IMR-90 (cell line): ENCODE measurements at regions not wholly inside any gene's neighbourhood (a gene's known extent, or its start where the extent isn't known, plus 50 kb on each side); places are given as distances from the start of the nearest gene placed in this dataset.

Experiments used
- ATAC-seq: fragments of 200-7000 bp; cut with Tn5 transposase; 2 replicates; pipeline ENCODE4 v1.9.1; 2020; ENCODE audit warnings: low read depth, mild to moderate bottlenecking, moderate library complexity
- BruUV-seq: library from RNA; stranded (reverse); fragments of 400-500 nt; replicated peaks from 2 replicates; lab custom pipeline; 2021; lab: Mats Ljungman, UMichigan
- CTCF ChIA-PET: fragments of 300-600 bp; formaldehyde crosslinking; extraction: SDS; loops from one replicate; lab custom pipeline; 2021; ENCODE audit warnings: antibody characterized with exemption; lab: Yijun Ruan, JAX
- POLR2A ChIA-PET: fragments of 300-600 bp; sonication (Branson Sonifier 250); formaldehyde crosslinking; loops from one replicate; lab custom pipeline; 2022; ENCODE audit warnings: antibody characterized with exemption; ENCODE audit not compliant: unreplicated experiment; lab: Charles Lee
- DNase-seq: peaks from one replicate; pipeline ENCODE4 v3.0.0; 2013
- H2AFZ ChIP-seq: replicated peaks from 2 replicates; pipeline ENCODE3; 2013; ENCODE audit warnings: low read length, mild to moderate bottlenecking; ENCODE audit not compliant: poor library complexity
- H2AK5ac ChIP-seq: 2 replicates; pipeline ENCODE4 v1.6.1; 2013; ENCODE audit warnings: low read depth, low read length, inconsistent platforms
- H2AK9ac ChIP-seq: replicated peaks from 2 replicates; pipeline ENCODE3; 2013; ENCODE audit warnings: mild to moderate bottlenecking, low read depth, low read length, moderate library complexity; ENCODE audit not compliant: poor library complexity
- H2BK120ac ChIP-seq: 2 replicates; pipeline ENCODE4 v1.6.1; 2013; ENCODE audit warnings: low read depth, low read length, inconsistent platforms
- H2BK15ac ChIP-seq: 3 replicates; pipeline ENCODE4 v1.6.1; 2013; ENCODE audit warnings: low read depth, low read length, inconsistent platforms
- H2BK20ac ChIP-seq: 2 replicates; pipeline ENCODE4 v1.6.1; 2013; ENCODE audit warnings: low read depth, mild to moderate bottlenecking, inconsistent platforms, low read length, moderate library complexity
- H2BK5ac ChIP-seq: 2 replicates; pipeline ENCODE4 v1.6.1; 2013; ENCODE audit warnings: mild to moderate bottlenecking, low read depth, low read length, inconsistent platforms; ENCODE audit not compliant: poor library complexity, severe bottlenecking
- H3K14ac ChIP-seq: replicated peaks from 2 replicates; pipeline ENCODE4 v1.6.1; 2013; ENCODE audit warnings: low read depth, low read length, inconsistent platforms
- H3K18ac ChIP-seq: 2 replicates; pipeline ENCODE4 v1.6.1; 2013; ENCODE audit warnings: low read depth, low read length, control low read depth
- H3K23ac ChIP-seq: 2 replicates; pipeline ENCODE4 v1.6.1; 2013; ENCODE audit warnings: low read depth, low read length, inconsistent platforms
- H3K27ac ChIP-seq: 2 replicates; pipeline ENCODE4 v1.5.1; 2013; ENCODE audit warnings: mild to moderate bottlenecking, control low read depth, low read length; ENCODE audit not compliant: insufficient read depth
- H3K27me3 ChIP-seq: 2 replicates; pipeline ENCODE4 v1.6.1; 2013; ENCODE audit warnings: low read length; ENCODE audit not compliant: control insufficient read depth, insufficient read depth
- H3K36me3 ChIP-seq: 2 replicates; pipeline ENCODE4 v1.6.1; 2013; ENCODE audit warnings: low read length, mixed read lengths; ENCODE audit not compliant: control insufficient read depth, insufficient read depth
- H3K4ac ChIP-seq: 2 replicates; pipeline ENCODE4 v1.6.1; 2013; ENCODE audit warnings: low read depth, low read length, inconsistent platforms
- H3K4me1 ChIP-seq: 2 replicates; pipeline ENCODE4 v1.6.1; 2013; ENCODE audit warnings: low read length, mixed read lengths; ENCODE audit not compliant: control insufficient read depth, insufficient read depth
- H3K4me2 ChIP-seq: 2 replicates; pipeline ENCODE4 v1.6.1; 2013; ENCODE audit warnings: low read depth, mild to moderate bottlenecking, control low read depth, low read length, moderate library complexity
- H3K4me3 ChIP-seq: 2 replicates; pipeline ENCODE4 v1.5.1; 2013; ENCODE audit warnings: low read depth, mild to moderate bottlenecking, control low read depth, low read length, moderate library complexity; ENCODE audit not compliant: insufficient read depth
- H3K56ac ChIP-seq: 2 replicates; pipeline ENCODE4 v1.6.1; 2013; ENCODE audit warnings: low read length, inconsistent platforms; ENCODE audit not compliant: insufficient read depth; ENCODE audit errors: extremely low read depth
- H3K79me1 ChIP-seq, 2 experiments: 2 replicates each; pipeline ENCODE4 v1.6.1; 2013; ENCODE audit warnings: low read length in 2 of 2, inconsistent platforms in 1 of 2, low read depth in 1 of 2
- H3K9ac ChIP-seq: 2 replicates; pipeline ENCODE4 v1.6.1; 2013; ENCODE audit warnings: low read depth, low read length, control low read depth
- H3K9me1 ChIP-seq: 2 replicates; pipeline ENCODE4 v1.6.1; 2013; ENCODE audit warnings: low read length, inconsistent platforms; ENCODE audit not compliant: insufficient read depth
- H3K9me3 ChIP-seq: 2 replicates; pipeline ENCODE4 v1.6.1; 2013; ENCODE audit warnings: low read length; ENCODE audit not compliant: control insufficient read depth, insufficient read depth
- H4K20me1 ChIP-seq: 2 replicates; pipeline ENCODE4 v1.6.1; 2013; ENCODE audit warnings: low read length, inconsistent platforms; ENCODE audit not compliant: insufficient read depth
- H4K5ac ChIP-seq: 2 replicates; pipeline ENCODE4 v1.6.1; 2013; ENCODE audit warnings: mild to moderate bottlenecking, low read depth, low read length, control low read depth
- H4K8ac ChIP-seq, 2 experiments: 2 replicates each; pipeline ENCODE4 v1.6.1; 2013; ENCODE audit warnings: low read depth in 2 of 2, low read length in 2 of 2, control low read depth in 1 of 2, inconsistent platforms in 1 of 2
- H4K91ac ChIP-seq: 2 replicates; pipeline ENCODE4 v1.6.1; 2013; ENCODE audit warnings: low read depth, low read length, inconsistent platforms; ENCODE audit not compliant: insufficient read depth
- CEBPB ChIP-seq: IDR thresholded peaks from 2 replicates; pipeline ENCODE4 v1.6.1; 2012; ENCODE audit warnings: low read depth, low read length, improper control_type of control experiment
- CHD1 ChIP-seq: IDR thresholded peaks from 2 replicates; pipeline ENCODE4 v1.6.1; 2012; ENCODE audit warnings: low read depth, low read length, improper control_type of control experiment
- CTCF ChIP-seq: conservative IDR thresholded peaks from 2 replicates; pipeline ENCODE4 v1.5.1; 2012; ENCODE audit warnings: mild to moderate bottlenecking, low read depth, low read length, improper control_type of control experiment
- ELK1 ChIP-seq: fragments of 150-350 bp; IDR thresholded peaks from 2 replicates; pipeline ENCODE4 v1.6.1; 2016; ENCODE audit warnings: low read depth, mild to moderate bottlenecking, low read length, moderate library complexity, borderline replicate concordance
- FOS ChIP-seq: fragments of 150-350 bp; IDR thresholded peaks from 2 replicates; pipeline ENCODE4 v1.6.1; 2016; ENCODE audit warnings: low read depth, low read length
- MAFK ChIP-seq: IDR thresholded peaks from 2 replicates; pipeline ENCODE4 v1.6.1; 2012; ENCODE audit warnings: low read depth, low read length, improper control_type of control experiment
- MXI1 ChIP-seq: IDR thresholded peaks from 2 replicates; pipeline ENCODE4 v1.6.1; 2012; ENCODE audit warnings: low read depth, mild to moderate bottlenecking, low read length, moderate library complexity, borderline replicate concordance
- POLR2A ChIP-seq: IDR thresholded peaks from 2 replicates; pipeline ENCODE4 v1.6.1; 2012; ENCODE audit warnings: mild to moderate bottlenecking, low read depth, low read length
- RAD21 ChIP-seq: IDR thresholded peaks from 2 replicates; pipeline ENCODE4 v1.6.1; 2012; ENCODE audit warnings: low read length, improper control_type of control experiment
- RCOR1 ChIP-seq: IDR thresholded peaks from 2 replicates; pipeline ENCODE4 v1.6.1; 2012; ENCODE audit warnings: mild to moderate bottlenecking, low read length, improper control_type of control experiment; ENCODE audit not compliant: insufficient replicate concordance
- RFX5 ChIP-seq: IDR thresholded peaks from 2 replicates; pipeline ENCODE4 v1.8.0; 2012; ENCODE audit warnings: low read depth, mild to moderate bottlenecking, low read length, moderate library complexity
- USF2 ChIP-seq: fragments of 150-350 bp; IDR thresholded peaks from 2 replicates; pipeline ENCODE4 v1.6.1; 2017; ENCODE audit warnings: mild to moderate bottlenecking, antibody characterized with exemption, low read length, low read depth
- WGBS, 2 experiments: methylation state at CpG; one replicate each; pipeline versions ENCODE4 v1.1.5 to v1.1.7; 2013; ENCODE audit warnings: missing lambda C conversion rate in 2 of 2; ENCODE audit not compliant: insufficient read length in 1 of 2; ENCODE audit errors: extremely low coverage in 2 of 2; 5-methylcytosine and 5-hydroxymethylcytosine counted together
- dilution Hi-C: fragments of 300-500 bp; cut with HindIII; formaldehyde crosslinking; loops from one replicate; pipeline ENCODE4 v1.14.3; 2018; ENCODE audit warnings: low sequenced_read_pairs; ENCODE audit not compliant: unreplicated experiment
- in situ Hi-C: fragments of 300-500 bp; cut with MboI; formaldehyde crosslinking; loops from 3 replicates; pipeline ENCODE4 v1.14.3; 2019; ENCODE audit warnings: low sequenced_read_pairs, inconsistent platforms, mixed read lengths
- intact Hi-C: fragments of 100-400 bp; cut with micrococcal nuclease; formaldehyde crosslinking; loops from 2 replicates; pipeline ENCODE4 v1.10.0; 2022

- DNase-seq (no peak), ATAC-seq (no peak)
- no peak overlapping the region for H2BK120ac ChIP-seq
- in situ Hi-C loops (no loop called here), intact Hi-C loops (no loop called here), dilution Hi-C loops (no loop called here)
- no peak overlapping the region for H3K56ac ChIP-seq
- H4K8ac ChIP-seq, result no peak overlapping the region
- no peaks in the 10 kb centered on the region for H3K27me3 ChIP-seq
- no peak overlapping the region for H4K5ac ChIP-seq
- H3K27ac ChIP-seq, result no peak overlapping the region
- H2BK20ac ChIP-seq, result no peak overlapping the region
- no peak overlapping the region for H4K91ac ChIP-seq
- POLR2A ChIA-PET, result no interaction called here
- H3K36me3 ChIP-seq, result no peaks in the 10 kb centered on the region
- H3K18ac ChIP-seq, result no peak overlapping the region
- TF ChIP-seq MAFK (no peak), RFX5 (no peak), USF2 (no peak), ELK1 (no peak), RCOR1 (no peak), RAD21 (no peak), CEBPB (no peak), MXI1 (no peak), CTCF (no peak), CHD1 (no peak), POLR2A (no peak), FOS (no peak)
- no peak overlapping the region for H2AK5ac ChIP-seq
- H3K4me1 ChIP-seq, result no peaks in the 10 kb centered on the region
- H3K9me1 ChIP-seq, result no peaks in the 10 kb centered on the region
- no peak overlapping the region for H2AFZ ChIP-seq
- no TSS peak for BruUV-seq
- no peak overlapping the region for H2BK5ac ChIP-seq
- no peaks in the 10 kb centered on the region for H4K20me1 ChIP-seq
- H3K4me3 ChIP-seq, result no peak overlapping the region
- no peaks in the 10 kb centered on the region for H3K79me1 ChIP-seq
- H3K23ac ChIP-seq, result no peak overlapping the region
- no CpG with 5 or more reads among the region's 4 CpGs for WGBS, 2 experiments
- H3K9me3 ChIP-seq, result 0 out of 2 replicates have a peak, but pooled peaks cover 4% of the 10 kb centered on the region
- no peak overlapping the region for H3K4me2 ChIP-seq
- no peak overlapping the region for H3K14ac ChIP-seq
- no peak overlapping the region for H2BK15ac ChIP-seq
- CTCF ChIA-PET, result no interaction called here
- no peak overlapping the region for H2AK9ac ChIP-seq
- no peak overlapping the region for H3K4ac ChIP-seq
- no peak overlapping the region for H3K9ac ChIP-seq
These were observed 301.2 kb downstream of the OR4C45 start for GRCh38 chr11:50333861-50334260.
